Calu3 (cell line): ENCODE measurements at regions not wholly inside any gene's neighbourhood (a gene's known extent, or its start where the extent isn't known, plus 50 kb on each side); places are given as distances from the start of the nearest gene placed in this dataset.

ENCODE experiments used
- BruUV-seq: library from RNA; stranded (reverse); fragments of 400-500 nt; replicated peaks from 2 replicates; lab custom pipeline; 2021; lab: Mats Ljungman, UMichigan
- CTCF ChIA-PET: fragments of 300-600 bp; sonication (Branson Sonifier 250); formaldehyde crosslinking; loops from one replicate; lab custom pipeline; 2022; ENCODE audit warnings: antibody characterized with exemption; lab: Charles Lee
- DNase-seq: peaks from one replicate; pipeline ENCODE4 v3.0.0; 2022
- H3K27ac Mint-ChIP-seq: one replicate; pipeline ENCODE4 v1.8.0; 2022; ENCODE audit warnings: mixed read lengths; ENCODE audit not compliant: unreplicated experiment
- H3K27me3 Mint-ChIP-seq: one replicate; pipeline ENCODE4 v1.8.0; 2022; ENCODE audit warnings: mixed read lengths; ENCODE audit not compliant: unreplicated experiment
- H3K36me3 Mint-ChIP-seq: one replicate; pipeline ENCODE4 v1.8.0; 2022; ENCODE audit warnings: mild to moderate bottlenecking, moderate library complexity, mixed read lengths; ENCODE audit not compliant: insufficient read depth, unreplicated experiment
- H3K4me1 Mint-ChIP-seq: one replicate; pipeline ENCODE4 v1.8.0; 2022; ENCODE audit warnings: mild to moderate bottlenecking, low read depth, mixed read lengths; ENCODE audit not compliant: unreplicated experiment
- H3K4me3 Mint-ChIP-seq: one replicate; pipeline ENCODE4 v1.8.0; 2022; ENCODE audit warnings: mild to moderate bottlenecking, low read depth, moderate library complexity, mixed read lengths; ENCODE audit not compliant: unreplicated experiment
- H3K9me3 Mint-ChIP-seq: one replicate; pipeline ENCODE4 v1.8.0; 2022; ENCODE audit warnings: low read depth, mixed read lengths; ENCODE audit not compliant: unreplicated experiment
- CTCF ChIP-seq: fragments of 200-600 bp; IDR thresholded peaks from one replicate; pipeline ENCODE4 v1.8.0; 2022; ENCODE audit warnings: antibody characterized with exemption; ENCODE audit not compliant: unreplicated experiment
- intact Hi-C: fragments of 100-400 bp; cut with micrococcal nuclease; formaldehyde crosslinking; loops from one replicate; pipeline ENCODE4 v1.10.0; 2022; ENCODE audit not compliant: unreplicated experiment

GRCh38 chr4:77433418-77433733, 172.2 kb upstream of the CXCL13 start:
- Mint-ChIP-seq H3K4me1 (no peaks in the 10 kb centered on the region), H3K9me3 (no peaks in the 10 kb centered on the region), H3K27ac (no peak overlapping the region), H3K36me3 (no peaks in the 10 kb centered on the region), H3K4me3 (no peak overlapping the region), H3K27me3 (peaks cover 15% of the 10 kb centered on the region)
- TF ChIP-seq CTCF = peak; percentile 17
- DNase-seq = peak; percentile 20
- intact Hi-C loops = loop anchor here (2.0 kb wide), 2 partner anchors 49 to 201 kb away; no protein-coding TSS in a partner anchor
- CTCF ChIA-PET = interaction anchor here (1.3 to 1.7 kb wide), 3 partner anchors 48 to 265 kb away, joined by 3 to 10 read pairs (median 4); no protein-coding TSS in a partner anchor
- no TSS peak for BruUV-seq

- no peak for DNase-seq
- Mint-ChIP-seq H3K36me3 (no peaks in the 10 kb centered on the region), H3K9me3 (no peaks in the 10 kb centered on the region), H3K4me1 (no peaks in the 10 kb centered on the region), H3K27ac (no peak overlapping the region), H3K4me3 (no peak overlapping the region), H3K27me3 (peaks cover 5% of the 10 kb centered on the region)
- CTCF ChIA-PET = interaction anchor here (1.0 to 1.4 kb wide), 2 partner anchors 49 to 167 kb away, joined by 3 read pairs; no protein-coding TSS in a partner anchor
- BruUV-seq = no TSS peak
- TF ChIP-seq CTCF = no peak
- intact Hi-C loops = no loop called here
These were observed 171.1 kb upstream of the CXCL13 start for GRCh38 chr4:77434299-77435092.

GRCh38 chr4:77437079-77437478, 168.5 kb upstream of the CXCL13 start:
- Mint-ChIP-seq H3K27ac (no peak overlapping the region), H3K9me3 (no peaks in the 10 kb centered on the region), H3K4me1 (no peaks in the 10 kb centered on the region), H3K27me3 (peaks cover 10% of the 10 kb centered on the region), H3K4me3 (no peak overlapping the region), H3K36me3 (no peaks in the 10 kb centered on the region)
- intact Hi-C loops = no loop called here
- BruUV-seq = no TSS peak
- CTCF ChIA-PET = no interaction called here
- DNase-seq = no peak
- no peak for TF ChIP-seq CTCF

GRCh38 chr4:77438549-77438948, 167.1 kb upstream of the CXCL13 start:
- no peak for DNase-seq
- Mint-ChIP-seq H3K9me3 (no peaks in the 10 kb centered on the region), H3K4me3 (no peak overlapping the region), H3K27me3 (peaks cover 10% of the 10 kb centered on the region), H3K36me3 (no peaks in the 10 kb centered on the region), H3K27ac (no peak overlapping the region), H3K4me1 (no peaks in the 10 kb centered on the region)
- CTCF ChIA-PET = no interaction called here
- no peak for TF ChIP-seq CTCF
- no TSS peak for BruUV-seq
- intact Hi-C loops = no loop called here
